A673 (cell line): ENCODE measurements at regions not wholly inside any gene's neighbourhood (a gene's known extent, or its start where the extent isn't known, plus 50 kb on each side); places are given as distances from the start of the nearest gene placed in this dataset.

Experiments used
- EZH2 ChIP-seq: fragments of 200-600 bp; sonication (generic); IDR thresholded peaks from 2 replicates; pipeline ENCODE4 v1.6.1; 2017; ENCODE audit warnings: borderline replicate concordance, low read depth, mild to moderate bottlenecking, mixed read lengths, antibody characterized with exemption, low read length; ENCODE audit not compliant: poor library complexity, severe bottlenecking
- TF ChIP-seq, protein P1 (sequence below): fragments of 300-800, 200-600 bp; sonication (generic); conservative IDR thresholded peaks from 2 replicates; pipeline ENCODE4 v1.5.1; 2017; ENCODE audit warnings: low read depth, mild to moderate bottlenecking, antibody characterized with exemption, low read length, moderate library complexity, mixed read lengths

DNA sequence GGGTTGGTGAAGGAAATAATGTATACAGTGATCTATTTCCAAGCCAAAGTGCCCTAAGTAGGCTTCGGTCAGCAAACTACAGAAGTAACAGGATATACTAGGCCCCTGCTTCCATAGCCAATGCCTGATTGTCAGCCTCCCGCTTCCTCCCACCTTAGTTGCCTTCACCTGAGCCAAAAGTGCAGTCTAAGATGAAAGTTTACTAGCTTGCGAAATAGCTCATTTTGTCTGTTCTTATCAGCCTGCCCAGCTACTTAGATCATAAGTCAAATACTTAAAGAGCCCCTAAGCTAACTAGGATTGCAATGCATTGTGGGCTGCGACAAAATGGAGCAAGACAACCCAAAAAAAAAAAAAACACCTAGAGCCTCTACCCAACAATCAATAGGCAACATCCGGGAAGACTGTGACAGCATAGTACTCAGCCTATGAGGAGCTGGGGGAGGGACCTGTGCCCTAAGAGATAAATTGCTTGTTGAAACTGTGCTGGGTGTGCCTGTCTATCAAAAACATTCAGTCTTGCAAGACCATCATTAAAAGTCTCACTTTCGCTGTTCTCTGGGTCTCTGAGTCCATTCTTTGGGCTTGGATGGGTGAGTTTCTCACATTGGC is 454.7 kb upstream of the TSHZ3 start:
- TF ChIP-seq, protein P1, sequence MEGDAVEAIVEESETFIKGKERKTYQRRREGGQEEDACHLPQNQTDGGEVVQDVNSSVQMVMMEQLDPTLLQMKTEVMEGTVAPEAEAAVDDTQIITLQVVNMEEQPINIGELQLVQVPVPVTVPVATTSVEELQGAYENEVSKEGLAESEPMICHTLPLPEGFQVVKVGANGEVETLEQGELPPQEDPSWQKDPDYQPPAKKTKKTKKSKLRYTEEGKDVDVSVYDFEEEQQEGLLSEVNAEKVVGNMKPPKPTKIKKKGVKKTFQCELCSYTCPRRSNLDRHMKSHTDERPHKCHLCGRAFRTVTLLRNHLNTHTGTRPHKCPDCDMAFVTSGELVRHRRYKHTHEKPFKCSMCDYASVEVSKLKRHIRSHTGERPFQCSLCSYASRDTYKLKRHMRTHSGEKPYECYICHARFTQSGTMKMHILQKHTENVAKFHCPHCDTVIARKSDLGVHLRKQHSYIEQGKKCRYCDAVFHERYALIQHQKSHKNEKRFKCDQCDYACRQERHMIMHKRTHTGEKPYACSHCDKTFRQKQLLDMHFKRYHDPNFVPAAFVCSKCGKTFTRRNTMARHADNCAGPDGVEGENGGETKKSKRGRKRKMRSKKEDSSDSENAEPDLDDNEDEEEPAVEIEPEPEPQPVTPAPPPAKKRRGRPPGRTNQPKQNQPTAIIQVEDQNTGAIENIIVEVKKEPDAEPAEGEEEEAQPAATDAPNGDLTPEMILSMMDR = no peak
- TF ChIP-seq EZH2 = no peak
